IMR-90 (cell line): ENCODE measurements at regions not wholly inside any gene's neighbourhood (a gene's known extent, or its start where the extent isn't known, plus 50 kb on each side); places are given as distances from the start of the nearest gene placed in this dataset.
A peak's percentile ranks its signal among the peaks of the same experiment; 100 is the strongest.

ENCODE experiments used
- ATAC-seq: fragments of 200-7000 bp; cut with Tn5 transposase; 2 replicates; pipeline ENCODE4 v1.9.1; 2020; ENCODE audit warnings: low read depth, mild to moderate bottlenecking, moderate library complexity
- BruUV-seq: library from RNA; stranded (reverse); fragments of 400-500 nt; replicated peaks from 2 replicates; lab custom pipeline; 2021; lab: Mats Ljungman, UMichigan
- CTCF ChIA-PET: fragments of 300-600 bp; formaldehyde crosslinking; extraction: SDS; loops from one replicate; lab custom pipeline; 2021; ENCODE audit warnings: antibody characterized with exemption; lab: Yijun Ruan, JAX
- POLR2A ChIA-PET: fragments of 300-600 bp; sonication (Branson Sonifier 250); formaldehyde crosslinking; loops from one replicate; lab custom pipeline; 2022; ENCODE audit warnings: antibody characterized with exemption; ENCODE audit not compliant: unreplicated experiment; lab: Charles Lee
- DNase-seq: peaks from one replicate; pipeline ENCODE4 v3.0.0; 2013
- H2AFZ ChIP-seq: replicated peaks from 2 replicates; pipeline ENCODE3; 2013; ENCODE audit warnings: low read length, mild to moderate bottlenecking; ENCODE audit not compliant: poor library complexity
- H2AK5ac ChIP-seq: 2 replicates; pipeline ENCODE4 v1.6.1; 2013; ENCODE audit warnings: low read depth, low read length, inconsistent platforms
- H2AK9ac ChIP-seq: replicated peaks from 2 replicates; pipeline ENCODE3; 2013; ENCODE audit warnings: mild to moderate bottlenecking, low read depth, low read length, moderate library complexity; ENCODE audit not compliant: poor library complexity
- H2BK120ac ChIP-seq: 2 replicates; pipeline ENCODE4 v1.6.1; 2013; ENCODE audit warnings: low read depth, low read length, inconsistent platforms
- H2BK15ac ChIP-seq: 3 replicates; pipeline ENCODE4 v1.6.1; 2013; ENCODE audit warnings: low read depth, low read length, inconsistent platforms
- H2BK20ac ChIP-seq: 2 replicates; pipeline ENCODE4 v1.6.1; 2013; ENCODE audit warnings: low read depth, mild to moderate bottlenecking, inconsistent platforms, low read length, moderate library complexity
- H2BK5ac ChIP-seq: 2 replicates; pipeline ENCODE4 v1.6.1; 2013; ENCODE audit warnings: mild to moderate bottlenecking, low read depth, low read length, inconsistent platforms; ENCODE audit not compliant: poor library complexity, severe bottlenecking
- H3K14ac ChIP-seq: replicated peaks from 2 replicates; pipeline ENCODE4 v1.6.1; 2013; ENCODE audit warnings: low read depth, low read length, inconsistent platforms
- H3K18ac ChIP-seq: 2 replicates; pipeline ENCODE4 v1.6.1; 2013; ENCODE audit warnings: low read depth, low read length, control low read depth
- H3K23ac ChIP-seq: 2 replicates; pipeline ENCODE4 v1.6.1; 2013; ENCODE audit warnings: low read depth, low read length, inconsistent platforms
- H3K27ac ChIP-seq: 2 replicates; pipeline ENCODE4 v1.5.1; 2013; ENCODE audit warnings: mild to moderate bottlenecking, control low read depth, low read length; ENCODE audit not compliant: insufficient read depth
- H3K27me3 ChIP-seq: 2 replicates; pipeline ENCODE4 v1.6.1; 2013; ENCODE audit warnings: low read length; ENCODE audit not compliant: control insufficient read depth, insufficient read depth
- H3K36me3 ChIP-seq: 2 replicates; pipeline ENCODE4 v1.6.1; 2013; ENCODE audit warnings: low read length, mixed read lengths; ENCODE audit not compliant: control insufficient read depth, insufficient read depth
- H3K4ac ChIP-seq: 2 replicates; pipeline ENCODE4 v1.6.1; 2013; ENCODE audit warnings: low read depth, low read length, inconsistent platforms
- H3K4me1 ChIP-seq: 2 replicates; pipeline ENCODE4 v1.6.1; 2013; ENCODE audit warnings: low read length, mixed read lengths; ENCODE audit not compliant: control insufficient read depth, insufficient read depth
- H3K4me2 ChIP-seq: 2 replicates; pipeline ENCODE4 v1.6.1; 2013; ENCODE audit warnings: low read depth, mild to moderate bottlenecking, control low read depth, low read length, moderate library complexity
- H3K4me3 ChIP-seq: 2 replicates; pipeline ENCODE4 v1.5.1; 2013; ENCODE audit warnings: low read depth, mild to moderate bottlenecking, control low read depth, low read length, moderate library complexity; ENCODE audit not compliant: insufficient read depth
- H3K56ac ChIP-seq: 2 replicates; pipeline ENCODE4 v1.6.1; 2013; ENCODE audit warnings: low read length, inconsistent platforms; ENCODE audit not compliant: insufficient read depth; ENCODE audit errors: extremely low read depth
- H3K79me1 ChIP-seq, 2 experiments: 2 replicates each; pipeline ENCODE4 v1.6.1; 2013; ENCODE audit warnings: low read length in 2 of 2, inconsistent platforms in 1 of 2, low read depth in 1 of 2
- H3K9ac ChIP-seq: 2 replicates; pipeline ENCODE4 v1.6.1; 2013; ENCODE audit warnings: low read depth, low read length, control low read depth
- H3K9me1 ChIP-seq: 2 replicates; pipeline ENCODE4 v1.6.1; 2013; ENCODE audit warnings: low read length, inconsistent platforms; ENCODE audit not compliant: insufficient read depth
- H3K9me3 ChIP-seq: 2 replicates; pipeline ENCODE4 v1.6.1; 2013; ENCODE audit warnings: low read length; ENCODE audit not compliant: control insufficient read depth, insufficient read depth
- H4K20me1 ChIP-seq: 2 replicates; pipeline ENCODE4 v1.6.1; 2013; ENCODE audit warnings: low read length, inconsistent platforms; ENCODE audit not compliant: insufficient read depth
- H4K5ac ChIP-seq: 2 replicates; pipeline ENCODE4 v1.6.1; 2013; ENCODE audit warnings: mild to moderate bottlenecking, low read depth, low read length, control low read depth
- H4K8ac ChIP-seq, 2 experiments: 2 replicates each; pipeline ENCODE4 v1.6.1; 2013; ENCODE audit warnings: low read depth in 2 of 2, low read length in 2 of 2, control low read depth in 1 of 2, inconsistent platforms in 1 of 2
- H4K91ac ChIP-seq: 2 replicates; pipeline ENCODE4 v1.6.1; 2013; ENCODE audit warnings: low read depth, low read length, inconsistent platforms; ENCODE audit not compliant: insufficient read depth
- BHLHE40 ChIP-seq: fragments of 150-350 bp; IDR thresholded peaks from 2 replicates; pipeline ENCODE4 v1.6.1; 2016; ENCODE audit warnings: mild to moderate bottlenecking, low read depth, low read length
- CEBPB ChIP-seq: IDR thresholded peaks from 2 replicates; pipeline ENCODE4 v1.6.1; 2012; ENCODE audit warnings: low read depth, low read length, improper control_type of control experiment
- CHD1 ChIP-seq: IDR thresholded peaks from 2 replicates; pipeline ENCODE4 v1.6.1; 2012; ENCODE audit warnings: low read depth, low read length, improper control_type of control experiment
- ELK1 ChIP-seq: fragments of 150-350 bp; IDR thresholded peaks from 2 replicates; pipeline ENCODE4 v1.6.1; 2016; ENCODE audit warnings: low read depth, mild to moderate bottlenecking, low read length, moderate library complexity, borderline replicate concordance
- FOS ChIP-seq: fragments of 150-350 bp; IDR thresholded peaks from 2 replicates; pipeline ENCODE4 v1.6.1; 2016; ENCODE audit warnings: low read depth, low read length
- MAZ ChIP-seq: IDR thresholded peaks from 2 replicates; pipeline ENCODE4 v1.6.1; 2012; ENCODE audit warnings: low read depth, mild to moderate bottlenecking, low read length, improper control_type of control experiment, moderate library complexity, borderline replicate concordance
- MXI1 ChIP-seq: IDR thresholded peaks from 2 replicates; pipeline ENCODE4 v1.6.1; 2012; ENCODE audit warnings: low read depth, mild to moderate bottlenecking, low read length, moderate library complexity, borderline replicate concordance
- NFE2L2 ChIP-seq: fragments of 150-350 bp; IDR thresholded peaks from 2 replicates; pipeline ENCODE4 v1.6.1; 2016; ENCODE audit warnings: low read depth, mild to moderate bottlenecking, low read length
- POLR2A ChIP-seq: IDR thresholded peaks from 2 replicates; pipeline ENCODE4 v1.6.1; 2012; ENCODE audit warnings: mild to moderate bottlenecking, low read depth, low read length
- RAD21 ChIP-seq: IDR thresholded peaks from 2 replicates; pipeline ENCODE4 v1.6.1; 2012; ENCODE audit warnings: low read length, improper control_type of control experiment
- RCOR1 ChIP-seq: IDR thresholded peaks from 2 replicates; pipeline ENCODE4 v1.6.1; 2012; ENCODE audit warnings: mild to moderate bottlenecking, low read length, improper control_type of control experiment; ENCODE audit not compliant: insufficient replicate concordance
- RFX5 ChIP-seq: IDR thresholded peaks from 2 replicates; pipeline ENCODE4 v1.8.0; 2012; ENCODE audit warnings: low read depth, mild to moderate bottlenecking, low read length, moderate library complexity
- SMC3 ChIP-seq: fragments of 150-350 bp; IDR thresholded peaks from 2 replicates; pipeline ENCODE4 v1.6.1; 2016; ENCODE audit warnings: low read depth, mild to moderate bottlenecking, antibody characterized with exemption, low read length, moderate library complexity
- USF2 ChIP-seq: fragments of 150-350 bp; IDR thresholded peaks from 2 replicates; pipeline ENCODE4 v1.6.1; 2017; ENCODE audit warnings: mild to moderate bottlenecking, antibody characterized with exemption, low read length, low read depth
- WGBS, 2 experiments: methylation state at CpG; one replicate each; pipeline versions ENCODE4 v1.1.5 to v1.1.7; 2013; ENCODE audit warnings: missing lambda C conversion rate in 2 of 2; ENCODE audit not compliant: insufficient read length in 1 of 2; ENCODE audit errors: extremely low coverage in 2 of 2; 5-methylcytosine and 5-hydroxymethylcytosine counted together
- dilution Hi-C: fragments of 300-500 bp; cut with HindIII; formaldehyde crosslinking; loops from one replicate; pipeline ENCODE4 v1.14.3; 2018; ENCODE audit warnings: low sequenced_read_pairs; ENCODE audit not compliant: unreplicated experiment
- in situ Hi-C: fragments of 300-500 bp; cut with MboI; formaldehyde crosslinking; loops from 3 replicates; pipeline ENCODE4 v1.14.3; 2019; ENCODE audit warnings: low sequenced_read_pairs, inconsistent platforms, mixed read lengths
- intact Hi-C: fragments of 100-400 bp; cut with micrococcal nuclease; formaldehyde crosslinking; loops from 2 replicates; pipeline ENCODE4 v1.10.0; 2022

- Histone ChIP-seq H3K4me2 (no peak overlapping the region), H3K56ac (no peak overlapping the region), H3K79me1 (no peaks in the 10 kb centered on the region), H4K8ac (no peak overlapping the region), H4K20me1 (no peaks in the 10 kb centered on the region), H4K91ac (no peak overlapping the region), H3K9me3 (no peaks in the 10 kb centered on the region; the same call in 1 of the 2 replicates), H3K4me3 (no peak overlapping the region), H2AK9ac (no peak overlapping the region), H3K4me1 (peaks cover 8% of the 10 kb centered on the region), H3K27me3 (no peaks in the 10 kb centered on the region), H3K36me3 (no peaks in the 10 kb centered on the region), H2BK5ac (no peak overlapping the region), H3K27ac (no peak overlapping the region), H3K4ac (no peak overlapping the region), H4K5ac (no peak overlapping the region; the same call in 1 of the 2 replicates), H2BK15ac (no peak overlapping the region), H2BK120ac (no peak overlapping the region), H2AFZ (no peak overlapping the region), H3K14ac (no peak overlapping the region), H3K9me1 (peaks cover 3% of the 10 kb centered on the region; the same call in 1 of the 2 replicates), H3K9ac (no peak overlapping the region), H3K18ac (peak overlapping the region; percentile 53; the same call in 1 of the 2 replicates), H3K23ac (no peak overlapping the region), H2BK20ac (no peak overlapping the region), H2AK5ac (no peak overlapping the region)
- intact Hi-C loops (no loop called here), dilution Hi-C loops (no loop called here), in situ Hi-C loops (loop anchor here (25.0 kb wide), 1 partner anchor 893 kb away; no protein-coding TSS in a partner anchor)
- ChIA-PET CTCF (no interaction called here), POLR2A (interaction anchor here (0.5 kb wide), 1 partner anchor 503 kb away, joined by 3 read pairs; no protein-coding TSS in a partner anchor)
- ATAC-seq: no peak
- 89% methylated on average over 1 of the region's 5 CpGs; no CpG with 5 or more reads in 1 of the 2 experiments for WGBS, 2 experiments
- no peak for TF ChIP-seq RFX5
- no peak for TF ChIP-seq NFE2L2
- no peak for TF ChIP-seq POLR2A
- no peak for TF ChIP-seq FOS
- no peak for TF ChIP-seq RCOR1
- TF ChIP-seq CHD1: no peak
- TF ChIP-seq ELK1: no peak
- no peak for TF ChIP-seq RAD21
- no peak for TF ChIP-seq SMC3
- TF ChIP-seq USF2: no peak
- TF ChIP-seq CEBPB: no peak
- TF ChIP-seq MXI1: no peak
- TF ChIP-seq BHLHE40: no peak
- no peak for TF ChIP-seq MAZ
- BruUV-seq: no TSS peak
- peak; percentile 13 for DNase-seq
These were observed 291.7 kb upstream of the DDHD1 start for GRCh38 chr14:53444677-53445312.
